GM12878 (cell line): ENCODE measurements at regions not wholly inside any gene's neighbourhood (a gene's known extent, or its start where the extent isn't known, plus 50 kb on each side); places are given as distances from the start of the nearest gene placed in this dataset.

Source experiments
- ATF7 ChIP-seq: fragments of 450-650 bp; IDR thresholded peaks from 2 replicates; pipeline ENCODE4 v1.6.1; 2016; ENCODE audit warnings: low read depth, mild to moderate bottlenecking
- CBX5 ChIP-seq: sonication (generic); IDR thresholded peaks from 2 replicates; pipeline ENCODE4 v1.6.1; 2016; ENCODE audit warnings: low read depth, moderate library complexity, mild to moderate bottlenecking, inconsistent platforms
- CEBPB ChIP-seq, 2 experiments: fragments of 150-350 bp in 1 of 2; IDR thresholded peaks; 2 replicates each; pipeline ENCODE4 v1.6.1; 2012 to 2014; ENCODE audit warnings: low read depth in 2 of 2, low read length in 2 of 2, borderline replicate concordance in 1 of 2, inconsistent platforms in 1 of 2
- EP300 ChIP-seq, 2 experiments: fragments of 150-350 bp in 1 of 2; IDR thresholded peaks; 2 replicates each; pipeline ENCODE4 v1.6.1; 2011 to 2012; ENCODE audit warnings: low read depth in 2 of 2, low read length in 2 of 2, borderline replicate concordance in 1 of 2, improper control_type of control experiment in 1 of 2, inconsistent platforms in 1 of 2; ENCODE audit not compliant: control insufficient read depth in 1 of 2
- EZH2 ChIP-seq: IDR thresholded peaks from 2 replicates; pipeline ENCODE4 v1.6.1; 2012; ENCODE audit warnings: low read depth, mild to moderate bottlenecking, control low read depth, inconsistent platforms, low read length, borderline replicate concordance; ENCODE audit not compliant: control insufficient read depth
- FOXK2 ChIP-seq: fragments of 450-650 bp; IDR thresholded peaks from 2 replicates; pipeline ENCODE4 v1.6.1; 2017; ENCODE audit warnings: mild to moderate bottlenecking, moderate library complexity
- GABPA ChIP-seq: IDR thresholded peaks from 2 replicates; pipeline ENCODE4 v1.6.1; 2014; ENCODE audit warnings: antibody characterized with exemption, low read depth, mild to moderate bottlenecking, inconsistent platforms
- HDAC2 ChIP-seq: fragments of 200-600 bp; sonication (generic); IDR thresholded peaks from 2 replicates; pipeline ENCODE4 v1.6.1; 2017
- JUNB ChIP-seq: IDR thresholded peaks from 2 replicates; pipeline ENCODE4 v1.6.1; 2016; ENCODE audit warnings: antibody characterized with exemption, mild to moderate bottlenecking
- MXI1 ChIP-seq: fragments of 150-350 bp; IDR thresholded peaks from 2 replicates; pipeline ENCODE4 v1.6.1; 2011; ENCODE audit warnings: low read depth, mild to moderate bottlenecking, inconsistent platforms, low read length, improper control_type of control experiment
- NFXL1 ChIP-seq: fragments of 450-650 bp; IDR thresholded peaks from 2 replicates; pipeline ENCODE4 v1.6.1; 2017; ENCODE audit warnings: antibody characterized with exemption, mild to moderate bottlenecking, borderline replicate concordance
- NFYA ChIP-seq: IDR thresholded peaks from 2 replicates; pipeline ENCODE4 v1.6.1; 2011; ENCODE audit warnings: low read depth, mild to moderate bottlenecking, low read length, improper control_type of control experiment, borderline replicate concordance
- SMAD1 ChIP-seq: fragments of 450-650 bp; IDR thresholded peaks from 2 replicates; pipeline ENCODE4 v1.6.1; 2018; ENCODE audit warnings: mild to moderate bottlenecking, low read depth; ENCODE audit not compliant: partially characterized antibody
- SMARCA5 ChIP-seq: fragments of 450-650 bp; IDR thresholded peaks from 2 replicates; pipeline ENCODE4 v1.6.1; 2017; ENCODE audit warnings: mild to moderate bottlenecking
- SPI1 ChIP-seq: IDR thresholded peaks from 2 replicates; pipeline ENCODE4 v1.6.1; 2011; ENCODE audit warnings: low read depth, mild to moderate bottlenecking, low read length, moderate library complexity, borderline replicate concordance; ENCODE audit not compliant: insufficient read depth
- TAF1 ChIP-seq: IDR thresholded peaks from 2 replicates; pipeline ENCODE4 v1.6.1; 2011; ENCODE audit warnings: mild to moderate bottlenecking, low read depth, low read length, borderline replicate concordance
- TARDBP ChIP-seq: IDR thresholded peaks from 2 replicates; pipeline ENCODE4 v1.6.1; 2016; ENCODE audit warnings: borderline replicate concordance
- ZBTB11 ChIP-seq: fragments of 450-650 bp; formaldehyde crosslinking; IDR thresholded peaks from 2 replicates; pipeline ENCODE4 v1.5.0; 2022; ENCODE audit warnings: mild to moderate bottlenecking, missing genetic modification characterization
- ZNF217 ChIP-seq: fragments of 450-650 bp; IDR thresholded peaks from 2 replicates; pipeline ENCODE4 v1.6.1; 2017; ENCODE audit warnings: antibody characterized with exemption, mild to moderate bottlenecking
- TF ChIP-seq, protein P1 (sequence below): fragments of 450-650 bp; IDR thresholded peaks from 2 replicates; pipeline ENCODE4 v1.6.1; 2018; ENCODE audit warnings: borderline replicate concordance, mild to moderate bottlenecking; ENCODE audit not compliant: partially characterized antibody
- TF ChIP-seq, protein P2 (sequence below): fragments of 450-650 bp; IDR thresholded peaks from 2 replicates; pipeline ENCODE4 v1.6.1; 2017; ENCODE audit warnings: mild to moderate bottlenecking, moderate library complexity

DNA sequence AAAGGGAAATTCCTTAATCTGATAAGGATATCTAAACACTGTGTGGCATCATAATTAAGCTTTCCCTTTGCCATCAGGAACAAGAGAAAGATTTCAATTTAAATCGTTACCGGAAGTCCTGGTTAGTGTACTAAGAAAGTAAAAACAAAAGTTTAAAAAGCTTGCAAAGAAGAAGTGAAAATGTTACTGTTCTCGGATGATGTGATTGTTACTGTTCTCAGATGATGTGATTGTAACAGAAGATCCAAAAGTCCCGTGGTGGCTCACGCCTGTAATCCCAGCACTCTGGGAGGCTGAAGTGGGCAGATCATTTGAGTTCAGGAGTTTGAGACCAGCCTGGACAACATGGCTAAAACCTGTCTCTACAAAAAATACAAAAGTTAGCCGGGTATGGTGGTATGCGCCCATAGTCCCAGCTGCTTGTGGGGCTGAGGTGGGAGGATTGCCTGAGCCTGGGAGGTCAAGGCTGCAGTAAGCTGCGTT is 62.5 kb downstream of the RGS12 start (continued):
- TF ChIP-seq NFYA (no peak), SMARCA5 (peak; percentile 99), EZH2 (no peak), CEBPB (IDR thresholded peaks at IDR 0.05; ENCODE audit: borderline replicate concordance in 1 of 2, low read depth in 2 of 2, low read length in 2 of 2) (no peak), SPI1 (peak; percentile 87), FOXK2 (no peak), ATF7 (peak; percentile 97), SMAD1 (no peak), MXI1 (no peak), ZBTB11 (CRISPR knock-in tag) (no peak), TARDBP (no peak), HDAC2 (no peak), CBX5 (no peak), NFXL1 (no peak), JUNB (peak; percentile 83), EP300 (IDR thresholded peaks at IDR 0.05; ENCODE audit: borderline replicate concordance in 1 of 2, control insufficient read depth in 1 of 2, low read depth in 2 of 2, low read length in 2 of 2) (peak in 1 of 2 experiments; percentile 29; a peak in 2 of 4 replicates), GABPA (peak; percentile 54), TAF1 (no peak), ZNF217 (peak; percentile 98)
- TF ChIP-seq, protein P1, sequence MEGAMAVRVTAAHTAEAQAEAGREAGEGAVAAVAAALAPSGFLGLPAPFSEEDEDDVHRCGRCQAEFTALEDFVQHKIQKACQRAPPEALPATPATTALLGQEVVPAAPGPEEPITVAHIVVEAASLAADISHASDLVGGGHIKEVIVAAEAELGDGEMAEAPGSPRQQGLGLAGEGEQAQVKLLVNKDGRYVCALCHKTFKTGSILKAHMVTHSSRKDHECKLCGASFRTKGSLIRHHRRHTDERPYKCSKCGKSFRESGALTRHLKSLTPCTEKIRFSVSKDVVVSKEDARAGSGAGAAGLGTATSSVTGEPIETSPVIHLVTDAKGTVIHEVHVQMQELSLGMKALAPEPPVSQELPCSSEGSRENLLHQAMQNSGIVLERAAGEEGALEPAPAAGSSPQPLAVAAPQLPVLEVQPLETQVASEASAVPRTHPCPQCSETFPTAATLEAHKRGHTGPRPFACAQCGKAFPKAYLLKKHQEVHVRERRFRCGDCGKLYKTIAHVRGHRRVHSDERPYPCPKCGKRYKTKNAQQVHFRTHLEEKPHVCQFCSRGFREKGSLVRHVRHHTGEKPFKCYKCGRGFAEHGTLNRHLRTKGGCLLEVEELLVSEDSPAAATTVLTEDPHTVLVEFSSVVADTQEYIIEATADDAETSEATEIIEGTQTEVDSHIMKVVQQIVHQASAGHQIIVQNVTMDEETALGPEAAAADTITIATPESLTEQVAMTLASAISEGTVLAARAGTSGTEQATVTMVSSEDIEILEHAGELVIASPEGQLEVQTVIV, result no peak
- TF ChIP-seq, protein P2, sequence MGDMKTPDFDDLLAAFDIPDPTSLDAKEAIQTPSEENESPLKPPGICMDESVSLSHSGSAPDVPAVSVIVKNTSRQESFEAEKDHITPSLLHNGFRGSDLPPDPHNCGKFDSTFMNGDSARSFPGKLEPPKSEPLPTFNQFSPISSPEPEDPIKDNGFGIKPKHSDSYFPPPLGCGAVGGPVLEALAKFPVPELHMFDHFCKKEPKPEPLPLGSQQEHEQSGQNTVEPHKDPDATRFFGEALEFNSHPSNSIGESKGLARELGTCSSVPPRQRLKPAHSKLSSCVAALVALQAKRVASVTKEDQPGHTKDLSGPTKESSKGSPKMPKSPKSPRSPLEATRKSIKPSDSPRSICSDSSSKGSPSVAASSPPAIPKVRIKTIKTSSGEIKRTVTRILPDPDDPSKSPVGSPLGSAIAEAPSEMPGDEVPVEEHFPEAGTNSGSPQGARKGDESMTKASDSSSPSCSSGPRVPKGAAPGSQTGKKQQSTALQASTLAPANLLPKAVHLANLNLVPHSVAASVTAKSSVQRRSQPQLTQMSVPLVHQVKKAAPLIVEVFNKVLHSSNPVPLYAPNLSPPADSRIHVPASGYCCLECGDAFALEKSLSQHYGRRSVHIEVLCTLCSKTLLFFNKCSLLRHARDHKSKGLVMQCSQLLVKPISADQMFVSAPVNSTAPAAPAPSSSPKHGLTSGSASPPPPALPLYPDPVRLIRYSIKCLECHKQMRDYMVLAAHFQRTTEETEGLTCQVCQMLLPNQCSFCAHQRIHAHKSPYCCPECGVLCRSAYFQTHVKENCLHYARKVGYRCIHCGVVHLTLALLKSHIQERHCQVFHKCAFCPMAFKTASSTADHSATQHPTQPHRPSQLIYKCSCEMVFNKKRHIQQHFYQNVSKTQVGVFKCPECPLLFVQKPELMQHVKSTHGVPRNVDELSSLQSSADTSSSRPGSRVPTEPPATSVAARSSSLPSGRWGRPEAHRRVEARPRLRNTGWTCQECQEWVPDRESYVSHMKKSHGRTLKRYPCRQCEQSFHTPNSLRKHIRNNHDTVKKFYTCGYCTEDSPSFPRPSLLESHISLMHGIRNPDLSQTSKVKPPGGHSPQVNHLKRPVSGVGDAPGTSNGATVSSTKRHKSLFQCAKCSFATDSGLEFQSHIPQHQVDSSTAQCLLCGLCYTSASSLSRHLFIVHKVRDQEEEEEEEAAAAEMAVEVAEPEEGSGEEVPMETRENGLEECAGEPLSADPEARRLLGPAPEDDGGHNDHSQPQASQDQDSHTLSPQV, result no peak
